ENCODE measurements at regions not wholly inside any gene's neighbourhood (a gene's known extent, or its start where the extent isn't known, plus 50 kb on each side); places are given as distances from the start of the nearest gene placed in this dataset.

DNA sequence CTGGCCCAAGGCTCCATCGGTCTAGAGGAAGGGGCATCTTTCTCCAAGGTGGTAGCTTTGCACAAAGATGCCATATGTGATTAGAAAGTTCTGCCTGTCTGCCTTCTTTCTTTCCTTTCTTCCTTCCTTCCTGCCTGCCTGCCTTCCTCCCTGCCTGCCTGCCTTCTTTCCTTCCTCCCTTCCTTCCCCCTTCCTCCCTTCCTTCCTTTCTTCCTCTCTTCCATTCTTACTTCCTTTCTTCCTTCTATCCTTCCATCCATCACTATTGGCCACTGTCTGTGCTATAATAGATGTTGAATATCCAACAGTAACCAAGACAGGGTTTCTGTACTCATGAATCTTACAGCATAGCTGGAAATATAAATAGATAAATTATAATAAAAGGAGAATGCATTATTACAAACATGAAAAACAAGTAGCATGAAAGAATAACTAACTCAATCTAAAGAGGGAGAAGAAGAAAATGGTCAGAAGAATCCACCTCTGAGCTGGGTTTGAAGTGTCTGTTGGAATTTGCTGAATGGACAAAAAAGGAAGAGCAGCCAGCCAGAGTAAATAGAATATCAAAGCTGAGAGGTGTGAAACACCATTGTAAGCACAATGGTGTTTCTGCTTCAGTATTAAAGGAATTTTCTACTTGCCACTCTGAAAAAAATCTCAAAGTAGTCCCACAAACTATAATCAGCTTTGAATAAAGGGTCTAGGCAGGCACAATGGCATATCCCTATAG is 250.6 kb upstream of the NR5A2 start:
- DNase-seq = no peak

DNA sequence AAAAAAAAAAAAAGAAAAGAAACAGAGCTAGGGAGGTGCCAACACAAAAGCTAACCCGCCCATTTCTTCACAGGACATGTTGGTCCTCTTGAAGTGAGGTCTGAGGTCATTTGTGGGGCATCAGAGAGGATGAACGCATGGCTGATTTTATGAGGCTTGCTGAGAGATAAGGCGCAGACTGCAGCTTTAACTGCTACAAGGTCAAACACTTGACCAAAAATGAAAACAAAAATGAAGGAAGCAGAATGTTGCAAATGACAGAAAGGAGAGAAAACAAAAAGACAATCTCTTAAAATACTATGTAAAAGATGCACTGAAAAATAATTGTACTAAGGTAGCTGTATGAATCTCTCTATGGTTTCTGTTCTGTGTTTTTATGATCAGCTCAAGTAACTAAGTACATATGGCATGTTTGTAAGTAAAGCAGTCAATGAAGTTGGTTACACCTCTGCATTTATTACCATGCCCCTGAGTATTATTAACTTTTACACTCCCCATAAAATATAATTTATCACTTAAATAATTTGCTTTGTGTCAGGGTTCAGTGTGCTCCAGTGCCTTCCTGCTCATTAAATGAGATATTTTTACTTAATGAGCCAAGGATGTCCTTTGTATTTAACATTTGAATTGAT is 249.1 kb upstream of the NR5A2 start:
- DNase-seq = no peak

DNA sequence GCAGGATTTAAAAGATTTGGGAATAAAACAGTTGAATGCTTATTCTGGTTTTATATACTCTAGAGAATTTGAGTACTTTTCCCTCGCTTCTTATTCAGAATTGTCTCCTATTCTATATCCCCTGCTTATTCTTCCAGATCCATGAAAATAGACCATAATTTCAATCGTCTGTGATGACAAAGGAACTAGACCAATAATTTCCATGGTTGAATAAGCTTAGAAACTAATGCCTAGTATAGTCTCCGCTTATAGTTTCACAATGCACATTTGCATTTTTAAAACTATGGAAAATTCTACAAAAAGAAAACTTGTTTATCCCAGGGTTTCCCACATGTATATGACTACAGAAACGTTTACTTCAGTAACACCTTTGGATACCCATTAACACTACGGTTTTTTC is 247.4 kb upstream of the NR5A2 start:
- no peak for DNase-seq

DNA sequence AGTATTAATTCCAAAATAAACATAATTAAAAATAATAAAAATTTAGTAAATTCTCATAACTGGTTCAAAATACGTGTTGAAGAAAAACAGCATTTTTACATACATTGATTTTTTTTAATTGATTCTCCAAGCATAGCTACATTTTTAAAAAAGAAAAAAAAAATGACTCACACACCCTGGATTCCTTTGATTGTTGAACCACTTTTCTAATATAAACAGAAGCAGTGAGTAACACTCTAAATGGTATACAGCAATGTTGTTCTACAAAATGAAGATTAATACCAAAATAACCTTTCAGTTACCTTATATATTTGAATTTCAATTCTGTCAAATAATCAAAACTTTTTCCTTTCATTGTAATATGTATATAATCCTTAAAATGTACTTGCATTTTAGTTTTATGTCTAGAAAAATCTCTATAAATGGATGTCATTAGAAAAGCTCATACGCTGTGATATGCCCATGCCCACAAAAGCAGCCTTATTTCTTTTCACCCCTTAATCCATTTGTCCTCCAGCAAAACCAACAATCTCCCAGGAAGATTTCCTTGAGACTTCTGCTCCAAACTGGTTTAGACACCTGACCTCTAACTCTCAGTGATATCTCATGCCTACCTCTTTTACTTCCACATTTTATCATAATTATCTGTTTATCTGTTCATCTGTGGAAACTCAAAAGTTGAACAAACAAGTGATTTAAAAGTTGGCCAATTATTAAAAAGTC is 246.4 kb upstream of the NR5A2 start:
- DNase-seq = no peak

DNA sequence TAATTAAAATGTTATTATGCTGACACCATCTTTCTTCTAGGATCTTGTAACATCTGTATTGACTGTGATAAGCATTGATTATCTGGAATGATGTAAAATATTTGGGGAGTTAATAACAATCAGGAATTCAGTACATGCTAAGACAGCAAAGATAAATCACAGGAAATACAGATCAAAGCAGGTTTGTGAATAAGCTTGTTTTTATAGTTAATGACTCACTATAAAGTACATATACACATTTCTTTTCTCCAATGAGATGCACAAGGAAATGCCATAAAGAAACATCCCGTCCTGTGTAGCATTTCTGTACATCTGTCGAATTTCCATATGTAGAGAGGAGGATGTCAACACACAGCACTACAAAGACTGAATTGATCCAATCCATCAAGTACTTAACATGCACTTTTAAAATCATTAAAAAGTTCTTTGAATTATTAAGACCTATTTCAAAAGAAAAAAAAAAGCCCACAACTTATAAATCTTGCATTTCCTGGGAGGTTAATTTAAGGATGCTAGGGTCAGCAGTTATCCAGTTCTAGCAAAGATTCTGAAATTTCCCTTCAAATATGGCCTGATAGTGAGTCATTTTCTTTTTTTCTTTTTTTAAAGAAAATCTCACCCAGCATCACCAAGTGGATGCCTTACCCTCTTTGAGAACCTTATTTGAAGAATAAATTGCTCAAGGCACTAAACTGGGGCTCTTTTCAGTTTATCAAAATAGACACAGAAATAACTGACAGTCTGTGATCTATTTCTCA is 243.2 kb upstream of the NR5A2 start:
- no peak for DNase-seq

DNA sequence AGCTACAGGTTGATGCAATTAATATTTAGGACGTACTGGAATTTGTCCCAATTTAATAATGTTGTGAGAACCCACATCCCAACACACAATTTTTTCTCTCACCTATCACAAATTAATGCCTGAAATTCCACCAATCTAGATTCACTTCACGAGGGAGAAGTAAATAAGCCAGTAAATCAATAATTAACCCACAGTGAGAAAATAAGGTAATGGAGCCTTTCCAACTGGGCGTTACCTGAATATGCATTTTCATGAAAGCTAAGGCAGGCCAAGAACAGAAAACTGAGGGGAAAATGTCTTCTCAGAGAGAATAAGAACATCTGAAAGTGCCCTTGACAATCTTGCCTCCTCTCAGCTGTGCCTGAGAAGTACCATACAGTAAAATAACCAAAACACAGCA is 240.8 kb upstream of the NR5A2 start:
- no peak for DNase-seq

DNA sequence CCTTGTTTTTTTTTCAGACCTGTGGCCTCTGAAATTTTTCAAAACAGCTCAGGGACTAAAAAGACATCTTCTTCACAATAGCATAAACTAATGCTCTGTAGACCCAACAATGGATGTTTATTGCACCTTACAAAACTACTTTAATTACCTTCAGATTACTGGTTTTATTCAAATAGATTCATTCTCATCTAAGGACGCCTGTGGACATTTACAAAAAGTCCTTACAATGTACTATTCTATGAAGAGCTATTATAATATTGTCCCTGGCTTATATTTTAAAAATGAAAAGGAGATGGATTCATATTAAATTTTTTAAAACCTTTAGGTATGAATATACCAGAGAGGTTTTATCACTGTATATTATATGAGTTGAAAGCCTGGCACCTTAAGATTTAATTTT is 238.4 kb upstream of the NR5A2 start:
- DNase-seq = no peak

DNA sequence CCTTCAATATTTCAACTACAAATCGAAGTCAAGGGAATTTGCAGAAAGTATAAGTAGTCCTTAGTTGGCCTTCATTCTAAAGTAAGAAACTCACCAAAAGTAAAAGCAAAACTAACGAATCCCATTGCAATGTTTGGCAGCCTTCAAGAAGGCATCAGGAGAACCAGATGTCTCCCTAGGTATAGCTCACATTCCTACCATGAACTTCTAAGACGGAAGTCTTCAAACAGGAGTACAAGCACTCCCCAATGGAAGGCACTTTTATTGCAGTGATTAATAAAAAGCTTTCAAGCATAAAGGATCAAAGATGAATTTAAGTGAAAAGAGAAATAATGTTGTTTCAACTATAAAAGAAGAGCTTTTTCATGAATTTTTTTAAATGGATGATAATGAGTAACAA is 236.0 kb upstream of the NR5A2 start:
- no peak for DNase-seq

DNA sequence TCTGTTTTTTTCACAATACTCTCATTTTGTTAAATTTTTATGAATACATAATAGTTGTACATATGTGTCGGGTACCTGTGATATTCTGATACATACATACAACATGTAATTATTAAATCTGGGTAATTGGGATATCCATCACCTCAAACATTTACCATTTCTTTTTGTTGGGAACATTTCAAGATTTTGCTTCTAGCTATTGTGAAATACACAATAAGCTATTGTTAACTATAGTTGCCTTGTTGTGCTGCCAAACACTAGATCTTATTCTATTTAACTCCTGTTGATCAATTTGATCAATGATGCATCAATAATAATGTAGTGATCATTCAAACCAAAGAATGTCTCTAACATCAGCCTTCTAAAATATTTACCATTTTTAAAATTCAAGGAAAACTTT is 234.6 kb upstream of the NR5A2 start:
- no peak for DNase-seq

DNA sequence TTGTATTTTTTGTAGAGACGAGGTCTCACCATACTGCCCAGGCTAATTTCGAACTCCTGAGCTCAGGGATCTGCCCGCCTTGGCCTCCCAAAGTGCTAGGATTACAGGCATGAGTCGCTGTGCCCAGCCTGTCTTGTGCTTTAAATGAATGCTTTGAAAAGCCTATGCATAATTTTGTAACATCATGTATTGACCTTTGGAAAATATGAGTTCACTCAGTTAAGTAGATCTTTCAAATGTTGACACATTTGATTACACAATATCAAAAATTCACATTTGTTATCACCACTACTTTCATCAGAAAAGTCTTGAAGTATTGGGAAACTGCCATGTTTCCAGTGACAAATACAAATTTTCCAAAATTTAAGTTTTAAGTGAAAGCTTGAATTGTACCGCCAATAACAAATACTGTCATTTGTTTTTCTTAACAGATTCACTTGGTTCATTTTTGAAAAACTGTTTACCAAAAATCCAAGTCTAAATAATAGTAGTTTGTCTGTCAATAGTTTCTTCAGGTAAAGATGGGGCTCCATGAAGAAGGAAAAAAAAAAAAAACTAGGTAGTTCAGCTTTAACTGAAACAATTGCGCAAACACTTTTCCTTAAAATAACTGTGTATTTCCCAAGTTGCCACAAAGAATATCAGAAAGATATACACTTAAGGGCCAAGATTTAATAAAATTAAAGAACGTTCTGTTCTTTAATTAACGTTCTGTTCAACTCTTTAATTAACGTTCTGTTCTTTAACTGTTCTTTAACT is 233.2 kb upstream of the NR5A2 start:
- DNase-seq = no peak

DNA sequence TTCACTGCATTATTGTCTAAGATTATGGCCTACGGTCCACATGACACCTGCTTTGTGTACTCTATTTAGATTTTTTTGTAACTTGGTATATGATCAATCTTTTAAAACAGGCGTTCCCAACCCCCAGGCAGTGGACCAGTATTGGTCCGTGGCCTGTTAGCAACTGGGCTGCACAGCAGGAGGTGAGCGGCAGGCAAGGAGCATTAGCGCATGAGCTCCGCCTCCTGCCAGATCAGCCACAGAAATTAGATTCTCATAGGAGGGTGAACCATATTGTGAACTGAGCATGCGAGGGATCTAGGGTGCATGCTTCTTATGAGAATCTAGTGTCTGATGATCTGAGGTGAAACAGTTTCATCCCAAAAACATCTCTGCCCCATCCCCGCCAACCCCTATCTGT is 228.4 kb upstream of the NR5A2 start:
- DNase-seq = no peak

DNA sequence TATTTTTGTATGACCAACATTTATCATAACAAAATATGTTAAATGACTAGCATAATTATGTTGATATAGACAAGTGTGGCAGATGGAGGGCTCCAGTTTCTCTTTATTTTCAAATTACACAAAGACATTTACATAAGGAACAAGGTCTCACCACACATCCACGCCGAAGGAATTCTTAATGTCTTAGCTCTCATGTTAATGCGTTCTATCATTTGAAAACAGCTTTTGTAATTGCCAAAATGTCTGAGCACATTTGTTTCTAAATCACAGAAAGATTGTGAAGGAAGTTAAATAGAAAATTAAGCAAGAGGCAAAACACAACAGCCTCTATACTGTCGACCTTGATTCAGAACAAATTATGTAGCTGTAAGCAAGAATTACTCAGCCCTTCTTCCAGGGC is 223.0 kb upstream of the NR5A2 start:
- DNase-seq = no peak

DNA sequence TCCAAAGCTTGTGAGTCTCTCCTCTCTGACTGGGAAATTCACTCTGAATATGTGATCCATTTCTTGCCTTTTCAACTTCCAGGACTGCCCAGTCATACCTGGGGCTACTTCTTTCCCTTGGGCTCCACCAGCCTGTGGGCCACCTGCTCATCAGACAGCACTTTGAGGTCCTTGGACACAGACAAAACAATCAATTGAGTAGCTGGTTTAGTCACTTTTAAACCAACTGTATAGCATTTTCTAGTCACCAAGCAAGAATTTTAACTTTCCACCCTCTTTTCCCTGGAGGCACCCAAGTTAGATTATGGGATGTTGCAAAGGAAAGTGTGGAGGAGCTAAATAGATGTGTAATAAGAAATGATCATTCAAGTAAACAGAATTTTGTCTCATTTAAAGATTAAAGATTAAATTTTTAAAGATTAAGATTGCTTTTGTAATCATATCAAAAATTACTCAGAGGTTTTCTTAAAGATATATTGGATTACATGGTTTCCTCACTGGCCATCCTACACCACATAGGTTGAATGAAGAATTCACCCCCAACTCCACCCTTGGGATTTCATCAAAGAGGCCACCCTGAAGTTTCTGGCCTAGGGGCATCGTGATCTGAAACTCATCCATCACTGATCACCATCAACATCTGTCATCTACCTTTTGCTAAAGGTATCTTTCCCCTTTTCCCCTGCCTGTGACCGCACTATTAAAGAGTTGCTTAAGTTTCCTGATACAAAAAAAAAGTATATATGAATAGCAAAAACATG is 219.2 kb upstream of the NR5A2 start:
- DNase-seq = no peak

DNA sequence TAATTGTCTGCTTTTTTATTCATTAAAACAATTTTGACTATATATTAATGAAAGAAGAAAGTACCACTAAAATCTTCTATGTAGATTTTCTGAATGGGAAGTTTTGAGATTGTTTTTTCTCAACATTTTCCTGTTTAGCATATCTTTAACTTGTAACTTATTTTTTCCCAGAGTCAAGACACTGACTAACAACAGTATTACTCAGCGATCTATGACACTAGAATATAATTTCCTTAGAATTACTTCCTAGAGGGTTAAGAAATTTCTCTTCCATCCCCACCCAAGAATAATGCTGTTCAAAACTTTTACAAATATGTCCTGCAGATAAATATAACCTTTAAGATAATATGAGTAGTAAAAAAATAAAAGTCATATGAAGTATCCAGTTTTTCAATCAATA is 218.2 kb upstream of the NR5A2 start:
- no peak for DNase-seq

DNA sequence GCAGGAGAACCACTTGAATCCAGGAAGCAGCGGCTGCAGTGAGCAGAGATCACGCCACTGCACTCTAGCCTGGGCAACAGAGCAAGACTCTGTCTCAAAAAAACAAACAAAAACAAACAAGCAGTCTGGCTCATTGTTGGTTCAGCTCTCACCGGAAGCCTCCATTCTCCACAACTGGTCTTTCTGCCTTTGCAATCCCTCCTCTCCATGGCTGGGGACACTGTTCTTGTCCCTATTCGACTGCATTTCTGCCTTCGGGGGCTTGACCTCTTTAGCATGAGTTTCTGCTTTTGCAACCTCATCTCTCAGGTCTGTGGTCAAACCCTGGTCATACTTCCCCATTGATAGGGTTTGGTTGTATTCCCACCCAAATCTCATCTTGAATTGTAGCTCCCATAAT is 216.3 kb upstream of the NR5A2 start:
- no peak for DNase-seq

DNA sequence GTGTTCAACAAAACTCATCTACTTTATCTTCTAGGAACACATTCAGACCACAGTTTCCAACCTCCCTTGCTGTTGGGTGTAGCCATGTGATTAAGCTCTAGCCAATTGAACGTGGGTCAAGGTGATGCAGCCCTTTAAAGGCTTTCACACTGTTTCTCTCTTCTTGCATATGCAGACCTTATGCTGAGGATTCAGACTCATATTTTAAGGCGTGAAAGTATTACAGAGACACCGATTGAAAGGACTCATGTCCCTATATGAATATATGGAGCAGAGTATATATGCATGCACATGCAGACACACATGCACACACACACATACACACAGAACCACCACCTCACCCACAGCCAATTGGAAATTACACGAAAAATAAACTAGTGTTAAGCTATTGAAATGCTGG is 214.3 kb upstream of the NR5A2 start:
- DNase-seq = no peak

DNA sequence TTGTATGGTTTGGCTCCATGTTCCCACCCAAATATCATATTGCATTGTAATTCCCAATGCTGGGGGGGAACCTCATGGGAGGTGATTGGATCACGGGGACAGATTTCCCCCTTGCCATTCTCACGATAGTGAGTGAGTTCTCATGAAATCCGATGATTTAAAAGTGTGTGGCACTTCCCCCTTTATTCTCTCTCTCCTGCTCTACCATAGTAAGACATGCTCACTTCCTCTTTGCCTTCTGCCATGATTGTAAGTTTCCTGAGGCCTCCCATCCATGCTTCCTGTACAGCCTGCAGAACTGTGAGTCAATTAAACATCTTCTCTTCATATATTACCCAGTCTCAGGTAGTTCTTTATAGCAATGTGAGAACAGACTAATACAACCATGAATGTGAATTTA is 211.6 kb upstream of the NR5A2 start:
- DNase-seq = no peak

DNA sequence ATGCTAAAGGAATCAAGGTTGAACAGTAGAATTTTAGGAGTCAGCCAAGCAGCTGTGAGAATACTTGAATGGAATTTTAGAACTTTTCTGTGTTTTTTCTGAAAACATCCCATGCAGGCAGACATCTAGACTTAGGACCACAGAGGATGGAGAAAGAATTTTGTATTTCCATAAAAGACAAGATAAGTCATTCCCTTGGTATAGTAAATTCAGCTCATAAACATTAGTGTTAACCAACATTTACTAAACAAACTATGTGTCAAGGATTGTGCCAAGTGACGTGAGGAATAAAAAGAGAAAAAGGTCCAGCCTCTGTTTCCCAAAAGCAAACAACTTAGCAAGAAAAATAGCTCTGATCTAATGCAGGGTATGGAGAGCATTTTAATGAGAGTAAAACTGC is 210.2 kb upstream of the NR5A2 start:
- DNase-seq = no peak

DNA sequence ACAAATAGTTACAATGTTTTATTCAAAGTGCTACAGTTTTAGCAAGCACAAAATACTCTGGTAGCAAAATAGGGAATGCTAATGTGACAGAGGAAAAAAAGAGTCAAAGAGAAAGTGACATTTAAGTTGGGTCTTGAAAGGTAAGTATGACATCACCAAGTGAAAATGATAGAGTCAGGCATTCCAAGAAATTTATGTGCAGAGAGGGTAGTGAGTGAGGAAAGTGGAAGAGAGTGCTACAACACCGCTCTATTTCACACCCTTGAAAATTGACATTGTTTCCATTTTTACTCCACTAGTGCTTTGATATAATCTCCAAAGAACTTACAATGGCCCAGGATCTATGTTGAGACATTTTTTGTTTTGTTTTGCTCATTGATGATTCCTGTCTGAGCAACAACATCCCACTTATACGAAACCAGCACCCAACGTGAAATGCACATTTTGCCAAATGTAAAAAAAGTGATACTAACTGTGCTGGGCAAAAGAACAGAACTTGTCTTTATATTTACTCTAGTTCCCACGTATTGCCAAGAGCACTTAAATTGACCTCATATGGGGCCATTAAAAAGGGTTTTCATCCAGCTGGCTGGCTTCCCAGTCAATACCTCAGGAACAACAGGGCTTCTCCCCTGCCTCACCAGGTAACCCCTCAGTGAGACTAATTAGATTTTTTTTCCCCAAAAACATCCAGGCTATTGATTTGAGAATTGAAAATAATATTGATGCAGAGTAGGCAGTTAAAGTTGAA is 206.3 kb upstream of the NR5A2 start:
- DNase-seq = no peak

DNA sequence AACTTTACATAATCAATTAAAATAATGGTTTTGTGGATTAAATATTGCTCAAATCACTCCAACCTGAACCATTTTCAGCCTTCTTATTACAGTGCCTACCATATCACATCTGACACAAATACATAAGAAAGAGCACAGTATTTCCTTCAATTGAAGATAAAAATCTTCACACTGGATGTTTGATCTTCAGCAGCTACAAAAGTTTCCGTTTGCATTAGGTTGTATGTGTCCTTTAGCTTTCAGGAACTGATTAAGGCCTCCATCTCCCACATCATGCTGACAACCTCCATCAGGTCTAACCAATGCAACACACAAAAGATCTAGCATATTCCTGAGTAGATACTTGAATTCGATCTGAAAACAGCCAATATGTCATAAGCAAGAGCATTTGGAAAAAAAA is 195.1 kb upstream of the NR5A2 start:
- DNase-seq = no peak

DNA sequence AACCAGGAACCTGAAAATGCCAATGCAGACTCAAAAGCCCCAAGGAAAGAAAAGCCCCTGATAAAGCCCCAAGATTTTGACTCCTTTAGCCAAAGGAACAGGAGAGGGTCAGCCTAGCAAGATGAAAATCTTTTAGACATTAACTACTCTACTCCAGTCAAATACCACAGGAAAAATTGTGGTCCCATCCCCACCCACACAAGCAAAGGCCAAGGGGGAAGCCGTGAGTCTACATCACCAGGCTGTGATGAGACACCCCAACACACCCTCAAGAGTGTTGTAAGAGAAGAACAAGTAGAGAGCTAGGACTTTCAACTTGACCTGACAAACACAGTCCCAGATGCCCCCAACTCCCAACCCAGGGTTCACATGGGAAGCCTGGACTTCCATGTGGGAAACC is 192.8 kb upstream of the NR5A2 start:
- DNase-seq = no peak
